Tibial nerve (tissue), 4 donors: ENCODE measurements at regions not wholly inside any gene's neighbourhood (a gene's known extent, or its start where the extent isn't known, plus 50 kb on each side); places are given as distances from the start of the nearest gene placed in this dataset.

Source experiments
- EP300 ChIP-seq, 2 donors: sonication (generic); formaldehyde crosslinking; IDR thresholded peaks; one replicate each; pipeline ENCODE4 v1.6.1; 2017; ENCODE audit warnings: antibody characterized with exemption in 2 of 2, mild to moderate bottlenecking in 1 of 2
- POLR2A ChIP-seq, 2 donors: fragments of 450-650 bp; IDR thresholded peaks; one replicate each; pipeline ENCODE4 v1.6.1; 2017; ENCODE audit warnings: antibody characterized with exemption in 2 of 2, mild to moderate bottlenecking in 2 of 2, moderate library complexity in 2 of 2
- TF ChIP-seq, protein P1 (sequence below), 5 experiments: fragments of 200-600 bp in 3 of 5; fragments of 450-650 bp in 2 of 5; sonication (generic) in 3 of 5; IDR thresholded peaks; one replicate each; pipeline ENCODE4 v1.5.1; 2016 to 2019; ENCODE audit warnings: antibody characterized with exemption in 5 of 5, mild to moderate bottlenecking in 3 of 5, moderate library complexity in 2 of 5

GRCh38 chr3:14262867-14263266 is 84.2 kb downstream of the LSM3 start:
- no peak for TF ChIP-seq POLR2A (IDR thresholded peaks at IDR 0.05)
- TF ChIP-seq, protein P1, sequence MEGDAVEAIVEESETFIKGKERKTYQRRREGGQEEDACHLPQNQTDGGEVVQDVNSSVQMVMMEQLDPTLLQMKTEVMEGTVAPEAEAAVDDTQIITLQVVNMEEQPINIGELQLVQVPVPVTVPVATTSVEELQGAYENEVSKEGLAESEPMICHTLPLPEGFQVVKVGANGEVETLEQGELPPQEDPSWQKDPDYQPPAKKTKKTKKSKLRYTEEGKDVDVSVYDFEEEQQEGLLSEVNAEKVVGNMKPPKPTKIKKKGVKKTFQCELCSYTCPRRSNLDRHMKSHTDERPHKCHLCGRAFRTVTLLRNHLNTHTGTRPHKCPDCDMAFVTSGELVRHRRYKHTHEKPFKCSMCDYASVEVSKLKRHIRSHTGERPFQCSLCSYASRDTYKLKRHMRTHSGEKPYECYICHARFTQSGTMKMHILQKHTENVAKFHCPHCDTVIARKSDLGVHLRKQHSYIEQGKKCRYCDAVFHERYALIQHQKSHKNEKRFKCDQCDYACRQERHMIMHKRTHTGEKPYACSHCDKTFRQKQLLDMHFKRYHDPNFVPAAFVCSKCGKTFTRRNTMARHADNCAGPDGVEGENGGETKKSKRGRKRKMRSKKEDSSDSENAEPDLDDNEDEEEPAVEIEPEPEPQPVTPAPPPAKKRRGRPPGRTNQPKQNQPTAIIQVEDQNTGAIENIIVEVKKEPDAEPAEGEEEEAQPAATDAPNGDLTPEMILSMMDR (IDR thresholded peaks at IDR 0.05): no peak
- no peak for TF ChIP-seq EP300 (IDR thresholded peaks at IDR 0.05)
